AG09319 (cell line): ENCODE measurements at regions not wholly inside any gene's neighbourhood (a gene's known extent, or its start where the extent isn't known, plus 50 kb on each side); places are given as distances from the start of the nearest gene placed in this dataset.

ENCODE experiments used
- DNase-seq: peaks from one replicate; pipeline ENCODE4 v3.0.0-alpha.2; 2010; ENCODE audit warnings: low read depth; ENCODE audit errors: extremely low read depth
- TF ChIP-seq, protein P1 (sequence below): IDR thresholded peaks from 2 replicates; pipeline ENCODE4 v1.5.1; 2011; ENCODE audit warnings: low read depth, mild to moderate bottlenecking, inconsistent platforms, low read length, moderate library complexity

GRCh38 chr12:114762490-114763110, 78.6 kb upstream of the TBX3 start:
- TF ChIP-seq, protein P1, sequence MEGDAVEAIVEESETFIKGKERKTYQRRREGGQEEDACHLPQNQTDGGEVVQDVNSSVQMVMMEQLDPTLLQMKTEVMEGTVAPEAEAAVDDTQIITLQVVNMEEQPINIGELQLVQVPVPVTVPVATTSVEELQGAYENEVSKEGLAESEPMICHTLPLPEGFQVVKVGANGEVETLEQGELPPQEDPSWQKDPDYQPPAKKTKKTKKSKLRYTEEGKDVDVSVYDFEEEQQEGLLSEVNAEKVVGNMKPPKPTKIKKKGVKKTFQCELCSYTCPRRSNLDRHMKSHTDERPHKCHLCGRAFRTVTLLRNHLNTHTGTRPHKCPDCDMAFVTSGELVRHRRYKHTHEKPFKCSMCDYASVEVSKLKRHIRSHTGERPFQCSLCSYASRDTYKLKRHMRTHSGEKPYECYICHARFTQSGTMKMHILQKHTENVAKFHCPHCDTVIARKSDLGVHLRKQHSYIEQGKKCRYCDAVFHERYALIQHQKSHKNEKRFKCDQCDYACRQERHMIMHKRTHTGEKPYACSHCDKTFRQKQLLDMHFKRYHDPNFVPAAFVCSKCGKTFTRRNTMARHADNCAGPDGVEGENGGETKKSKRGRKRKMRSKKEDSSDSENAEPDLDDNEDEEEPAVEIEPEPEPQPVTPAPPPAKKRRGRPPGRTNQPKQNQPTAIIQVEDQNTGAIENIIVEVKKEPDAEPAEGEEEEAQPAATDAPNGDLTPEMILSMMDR: no peak
- DNase-seq: no peak

GRCh38 chr12:114760151-114760877, 76.3 kb upstream of the TBX3 start:
- TF ChIP-seq, protein P1: no peak
- no peak for DNase-seq

DNA sequence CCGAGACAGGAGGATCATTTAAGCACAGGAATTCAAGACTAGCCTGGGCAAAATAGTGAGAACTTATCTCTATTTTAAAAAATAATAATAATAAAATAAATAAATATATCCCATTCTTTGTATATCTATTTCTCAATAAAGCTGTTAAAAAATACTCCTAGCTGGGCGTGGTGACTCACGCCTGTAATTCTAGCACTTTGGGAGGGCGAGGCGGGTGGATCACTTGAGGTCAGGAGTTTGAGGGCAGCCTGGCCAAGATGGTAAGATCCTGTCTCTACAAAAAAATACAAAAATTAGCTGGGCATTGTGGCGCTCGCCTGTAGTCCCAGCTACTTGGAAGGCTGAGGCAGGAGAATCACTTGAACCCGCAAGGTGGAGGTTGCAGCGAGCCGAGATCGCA, 75.7 kb upstream of the TBX3 start:
- DNase-seq: no peak
- TF ChIP-seq, protein P1: no peak

- TF ChIP-seq, protein P1: no peak
- DNase-seq: no peak
These were observed 73.8 kb upstream of the TBX3 start for GRCh38 chr12:114757684-114758325.

DNA sequence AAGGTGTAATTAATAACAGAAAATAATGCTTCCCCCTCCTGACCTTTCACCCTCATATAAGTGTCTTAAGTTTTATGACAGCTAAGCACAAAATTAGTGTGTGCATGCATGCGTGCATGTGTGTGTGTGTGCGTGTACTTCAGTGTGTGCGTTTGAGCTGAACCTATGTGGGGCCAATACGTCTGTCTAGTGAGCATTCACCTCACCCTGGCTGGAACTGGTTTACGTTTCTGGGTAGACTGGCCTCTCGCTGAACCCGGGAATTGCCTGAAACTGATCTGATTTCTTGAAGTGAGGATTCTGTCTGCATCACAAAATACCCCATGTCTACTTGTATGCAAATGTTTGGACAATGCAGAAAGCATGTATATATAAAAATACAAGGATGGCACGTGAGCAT, 68.2 kb upstream of the TBX3 start:
- no peak for DNase-seq
- TF ChIP-seq, protein P1: no peak

DNA sequence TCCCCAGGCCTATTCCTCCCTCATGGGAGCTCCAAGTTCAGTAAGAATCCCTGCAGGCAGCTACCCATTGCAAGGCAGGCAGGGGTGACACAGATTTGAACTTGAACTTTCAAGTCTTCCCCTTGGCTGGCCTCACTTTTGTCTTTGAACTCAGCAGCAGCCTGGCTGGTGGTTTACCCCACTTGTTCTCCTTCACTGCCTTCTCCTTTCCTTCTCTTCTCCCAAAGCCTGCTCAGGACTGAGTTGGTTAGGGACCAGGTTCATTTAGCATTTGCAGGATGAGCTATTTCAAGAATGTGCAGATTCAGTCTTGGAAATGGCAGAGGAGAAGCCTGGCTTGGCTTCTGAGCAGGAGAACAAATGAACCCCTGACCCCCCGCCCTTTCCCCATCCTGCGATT, 67.7 kb upstream of the TBX3 start:
- DNase-seq: no peak
- TF ChIP-seq, protein P1: no peak

DNA sequence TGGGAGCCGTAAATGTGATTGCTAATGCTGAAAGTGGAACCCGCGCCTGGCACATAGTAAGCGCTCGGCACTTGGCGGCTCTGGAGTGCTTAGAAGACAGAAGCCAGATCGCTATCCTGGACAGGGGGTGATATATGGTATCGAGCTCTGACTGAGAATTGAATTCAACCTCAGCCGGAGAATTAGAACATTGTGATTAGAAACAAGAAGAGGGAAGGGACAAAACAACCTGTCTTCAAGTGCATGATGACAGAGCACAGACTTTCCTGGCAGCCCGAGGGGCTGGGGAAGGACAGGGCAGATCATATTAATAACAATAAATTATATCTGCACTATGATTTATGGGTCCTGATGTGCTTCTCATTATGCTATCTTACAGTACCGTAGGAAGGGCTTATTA, 66.9 kb upstream of the TBX3 start:
- TF ChIP-seq, protein P1: no peak

More for the DNA sequence above, 66.9 kb upstream of the TBX3 start:
- no peak for DNase-seq
